Activated CD4-positive, alpha-beta T cell treated with anti-CD3 and anti-CD28 coated beads, Interleukin-2, amount 50 U/mL, for 16 hours (primary cell): ENCODE measurements at regions not wholly inside any gene's neighbourhood (a gene's known extent, or its start where the extent isn't known, plus 50 kb on each side); places are given as distances from the start of the nearest gene placed in this dataset.

Experiments
- DNase-seq: peaks from one replicate; pipeline ENCODE4 v3.0.0-alpha.2; 2020

DNA sequence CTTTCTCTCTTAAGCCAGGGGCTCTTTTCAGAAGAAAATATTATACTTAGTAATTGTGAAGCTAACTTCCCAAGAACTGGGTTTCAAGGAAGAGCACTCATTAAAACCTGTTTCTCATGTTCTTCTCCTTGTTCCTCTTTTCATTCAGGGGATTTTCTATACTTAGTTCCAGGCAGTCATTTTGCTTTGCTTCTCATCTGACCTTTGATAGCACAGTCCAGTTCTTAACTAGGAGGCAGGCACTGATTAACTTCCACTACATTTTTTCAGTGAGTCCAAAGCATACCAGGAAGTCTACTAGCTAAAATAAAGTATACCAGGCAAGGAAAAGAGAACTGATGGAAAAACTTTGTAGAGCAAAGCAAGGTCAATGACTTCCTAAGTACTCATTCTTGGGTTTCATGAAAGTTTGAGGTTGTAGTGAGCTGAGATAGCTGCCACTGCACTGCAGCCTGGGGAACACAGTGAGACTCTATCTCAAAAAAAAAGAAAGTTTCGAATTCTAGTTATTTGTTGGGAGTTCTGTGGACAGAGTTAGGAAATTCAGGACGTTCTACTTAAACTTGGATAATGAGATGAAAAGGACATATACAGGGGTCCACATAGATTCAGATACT is 190.1 kb upstream of the HS3ST1 start:
- no peak for DNase-seq

DNA sequence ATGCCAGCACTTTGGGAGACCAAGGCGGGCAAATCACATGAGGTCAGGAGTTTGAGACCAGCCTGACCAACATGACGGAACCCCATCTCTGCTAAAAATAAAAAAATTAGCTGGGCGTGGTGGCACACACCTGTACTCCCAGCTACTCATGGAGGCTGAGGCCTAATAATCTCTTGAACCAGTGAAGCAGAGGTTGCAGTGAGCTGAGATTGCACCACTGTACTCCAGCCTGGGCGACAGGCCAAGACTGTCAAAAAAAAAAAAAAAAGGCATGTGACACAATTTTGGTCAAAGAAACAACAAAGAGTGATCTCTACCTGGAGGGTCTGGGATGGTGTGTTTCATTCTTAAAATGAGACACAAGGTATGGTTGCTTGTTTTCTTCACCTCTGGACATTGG is 188.2 kb upstream of the HS3ST1 start:
- no peak for DNase-seq

DNA sequence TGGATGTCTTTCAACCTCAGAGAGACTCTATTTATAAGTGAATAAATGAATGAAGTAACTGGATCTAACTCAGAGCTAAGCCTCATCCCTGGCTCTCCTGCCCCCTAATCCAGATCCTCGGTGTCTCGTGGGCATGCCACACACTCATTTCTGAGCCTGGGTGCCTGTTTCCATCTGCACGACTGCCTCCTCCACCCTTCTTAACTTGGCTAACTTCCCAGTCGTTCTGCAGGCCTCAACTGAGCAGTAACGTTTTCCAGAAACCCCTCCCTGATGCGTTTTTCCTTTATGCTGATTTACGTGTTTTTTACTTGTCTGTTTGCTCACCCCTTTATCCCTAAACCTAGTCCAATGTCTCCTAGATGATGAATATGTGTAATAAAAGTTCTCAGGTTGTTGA is 186.9 kb upstream of the HS3ST1 start:
- no peak for DNase-seq

DNA sequence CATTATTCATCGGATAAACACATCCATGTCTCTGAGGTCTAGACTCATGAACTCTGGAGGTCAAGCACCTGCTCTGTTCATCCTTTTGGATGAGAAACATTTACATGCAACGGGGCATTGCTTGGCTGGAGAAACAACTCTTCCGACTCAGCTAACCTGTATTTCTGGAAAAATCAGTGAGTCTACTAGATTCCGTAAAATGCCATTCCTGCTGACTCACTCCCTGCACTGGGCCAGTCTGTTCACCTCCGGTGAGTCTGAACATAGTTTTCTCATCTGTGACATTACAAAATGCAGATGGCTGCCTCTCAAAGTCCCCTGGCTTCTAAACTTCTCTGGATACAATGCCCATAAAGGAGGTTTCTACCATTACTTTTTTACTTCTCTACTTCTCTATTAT is 185.7 kb upstream of the HS3ST1 start:
- DNase-seq, result no peak

DNA sequence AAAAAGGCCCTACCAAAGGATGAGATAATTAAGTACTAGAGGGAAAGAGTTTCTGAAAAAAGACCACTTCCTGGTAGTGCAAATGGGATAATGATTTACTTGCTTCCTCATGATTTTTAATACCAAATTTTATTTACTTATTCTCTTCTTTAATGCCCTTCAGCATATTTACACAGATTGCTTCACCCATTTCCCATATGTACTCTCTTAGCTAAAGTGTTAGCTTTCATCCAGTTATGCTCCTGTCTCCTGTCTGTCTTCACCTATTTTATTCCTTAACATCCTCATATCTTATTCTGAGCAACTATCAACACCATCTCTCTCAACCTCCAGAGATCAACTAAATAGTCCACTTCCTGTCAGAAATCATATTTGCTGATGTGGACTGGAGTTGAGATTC is 183.2 kb upstream of the HS3ST1 start:
- no peak for DNase-seq

DNA sequence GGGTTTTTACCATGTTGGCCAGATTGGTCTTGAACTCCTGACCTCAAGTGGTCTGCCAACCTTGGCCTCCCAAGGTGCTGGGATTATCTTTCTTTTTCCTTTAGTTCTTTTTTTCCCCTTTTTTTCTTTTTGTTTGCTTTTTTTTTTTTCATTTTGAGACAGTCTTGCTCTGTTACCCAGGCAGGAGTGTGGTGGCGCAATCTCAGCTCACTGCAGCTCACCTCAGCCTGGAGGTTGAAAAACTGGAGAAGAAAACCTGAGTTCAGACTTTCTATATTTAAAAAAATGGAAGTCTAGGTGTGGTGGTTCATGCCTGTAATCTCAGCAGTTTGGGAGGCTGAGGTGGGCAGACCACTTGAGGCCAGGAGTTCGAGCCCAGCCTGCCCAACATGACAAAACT is 181.1 kb upstream of the HS3ST1 start:
- DNase-seq, result no peak

DNA sequence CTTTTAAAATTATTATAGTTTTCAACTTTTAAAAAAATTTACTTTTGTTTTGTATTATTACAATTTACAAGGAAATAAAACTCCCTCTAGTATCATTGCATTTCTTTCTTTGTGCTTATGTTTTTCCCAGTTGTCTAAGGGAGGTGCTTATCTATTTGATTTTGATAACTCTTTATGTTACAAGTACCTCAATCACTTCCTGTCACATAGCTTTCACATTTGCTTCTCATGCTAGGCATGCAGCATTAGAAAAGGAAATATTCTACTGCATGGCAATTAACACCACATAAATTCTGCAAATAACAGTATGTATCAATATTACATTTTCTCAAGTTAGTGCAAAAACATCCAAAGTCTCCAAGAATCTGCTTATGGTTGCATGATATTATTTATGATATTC is 180.3 kb upstream of the HS3ST1 start:
- no peak for DNase-seq

DNA sequence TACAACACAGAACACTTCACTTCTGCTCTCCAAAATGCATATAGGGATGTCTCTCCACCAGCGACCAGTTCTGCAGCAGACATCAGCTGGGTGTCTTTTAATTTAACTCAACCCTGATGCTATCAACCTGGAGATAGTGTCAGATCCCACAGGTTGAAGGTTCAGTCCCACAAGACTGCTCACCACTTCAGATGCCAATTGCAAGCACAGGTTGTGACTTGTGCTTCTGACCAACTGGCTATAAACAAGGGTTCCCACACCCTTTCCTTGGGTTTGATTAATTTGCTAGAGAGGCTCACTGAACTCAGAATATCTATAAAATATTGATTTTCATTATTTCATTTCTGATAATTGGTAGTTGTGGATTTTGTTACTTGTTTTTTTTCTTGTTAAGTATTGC is 177.4 kb upstream of the HS3ST1 start:
- DNase-seq, result no peak

DNA sequence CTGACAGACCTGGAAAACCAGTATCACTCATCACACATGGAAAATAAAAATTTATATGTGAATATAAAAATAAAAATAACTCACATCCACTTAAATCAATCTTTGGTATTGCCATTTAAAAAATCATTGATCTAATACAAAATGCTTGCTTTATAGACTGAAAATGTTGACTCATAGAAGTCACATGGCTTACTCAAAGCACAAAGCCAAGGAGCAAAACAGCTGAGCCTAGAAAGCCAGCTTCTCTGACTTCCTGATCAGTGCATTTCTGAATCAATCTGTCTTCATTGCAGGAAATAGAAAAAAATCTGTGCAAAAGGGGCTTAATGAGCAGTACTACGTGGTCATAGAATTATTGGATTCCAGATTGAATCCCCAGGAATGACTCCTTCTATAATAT is 176.9 kb upstream of the HS3ST1 start:
- no peak for DNase-seq

DNA sequence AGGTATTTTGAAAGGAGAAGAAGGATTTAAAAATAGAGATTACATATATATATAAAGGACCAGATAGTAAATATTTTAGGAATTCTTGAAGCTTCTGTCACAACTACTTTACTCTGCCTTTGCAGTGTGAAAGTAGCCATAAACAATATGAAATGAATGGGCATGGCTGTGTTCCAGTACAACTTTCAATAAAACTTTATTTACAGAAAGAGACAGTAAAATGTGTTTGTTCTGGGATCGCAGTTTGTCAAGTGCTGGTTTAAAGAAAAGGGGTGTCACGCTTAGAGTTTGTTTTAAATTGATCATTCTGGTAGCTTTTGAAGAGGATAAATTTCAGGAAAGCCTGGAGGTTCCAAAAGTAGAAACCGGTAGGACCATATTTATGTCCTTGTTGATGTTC is 176.1 kb upstream of the HS3ST1 start:
- DNase-seq, result no peak

DNA sequence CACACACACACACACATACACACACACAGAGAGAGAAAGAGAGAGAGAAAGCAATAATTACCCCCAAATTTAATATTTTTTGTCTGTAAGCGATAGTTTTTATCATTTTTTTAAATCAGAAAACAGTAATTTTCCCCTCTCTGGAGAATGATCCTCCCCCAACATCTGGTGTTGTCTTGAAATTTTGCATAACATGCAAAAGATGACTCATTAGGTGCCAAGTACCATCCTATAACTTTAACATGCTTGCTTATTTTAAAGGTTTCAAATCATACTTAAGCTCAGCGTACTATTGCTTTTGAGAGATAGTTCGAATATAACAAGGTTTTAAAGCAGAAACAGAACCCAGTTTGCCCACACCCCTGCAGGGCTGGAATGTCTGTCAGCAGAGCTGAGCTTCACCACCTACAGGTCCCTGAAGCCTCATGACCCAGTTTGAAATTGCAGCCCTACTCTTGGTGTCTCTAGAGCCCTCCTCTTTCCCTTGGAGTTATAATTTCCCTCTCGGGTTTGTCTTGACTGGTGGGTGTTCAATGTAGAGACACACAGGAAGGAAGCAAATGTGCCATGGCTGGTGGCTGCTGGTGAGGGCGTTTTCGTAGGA is 175.0 kb upstream of the HS3ST1 start:
- no peak for DNase-seq

DNA sequence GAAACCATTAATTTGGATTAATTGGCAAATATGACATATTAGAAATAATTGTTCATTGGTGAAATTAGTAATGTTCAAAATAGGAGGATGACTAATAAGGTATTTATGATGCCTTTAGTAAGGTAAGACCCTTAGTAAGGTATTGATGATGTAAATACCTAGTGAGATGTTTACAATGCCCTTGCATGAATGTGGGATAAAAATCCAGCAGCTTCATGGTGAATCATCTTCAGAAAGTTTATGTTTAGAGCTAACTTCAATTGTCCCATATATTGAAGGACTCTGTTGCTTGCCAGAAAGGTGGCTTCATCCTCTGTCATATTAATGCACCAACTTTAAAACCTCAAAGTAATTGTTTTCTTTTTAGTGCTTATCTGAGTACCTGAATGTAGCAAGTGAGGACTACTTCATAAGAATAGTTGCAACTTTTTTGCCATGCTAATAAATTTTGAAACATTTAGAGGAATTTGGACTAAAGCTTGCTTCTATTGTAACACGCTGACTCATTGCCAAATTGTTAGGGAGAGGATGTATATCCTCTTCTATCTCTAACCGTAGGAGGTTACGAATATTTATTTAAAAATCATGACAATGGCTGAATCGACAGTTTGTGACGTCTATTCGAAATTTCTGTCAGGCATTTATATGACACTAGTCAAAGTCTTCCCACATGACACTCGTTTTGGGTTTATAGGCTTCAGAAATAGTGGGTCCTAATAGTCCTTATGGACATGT is 174.1 kb upstream of the HS3ST1 start:
- DNase-seq, result no peak

DNA sequence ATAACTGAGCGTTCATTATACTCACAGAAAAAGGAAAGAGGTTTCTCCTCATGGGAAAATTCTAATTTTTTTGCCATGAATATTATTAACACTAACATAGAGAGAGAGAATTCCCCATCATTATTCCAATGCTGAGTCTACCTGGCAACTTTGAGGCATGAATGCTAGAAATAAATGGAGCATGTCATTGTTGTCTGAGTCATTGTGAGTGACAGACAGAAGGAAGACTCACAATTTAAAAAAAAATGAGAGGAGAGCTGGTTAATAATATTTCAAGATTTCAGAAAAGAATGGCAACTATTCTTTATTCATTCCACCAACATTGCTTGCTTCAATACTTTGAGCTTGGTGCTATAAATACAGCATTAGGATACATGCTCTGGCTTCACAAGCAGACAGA is 170.4 kb upstream of the HS3ST1 start:
- no peak for DNase-seq

DNA sequence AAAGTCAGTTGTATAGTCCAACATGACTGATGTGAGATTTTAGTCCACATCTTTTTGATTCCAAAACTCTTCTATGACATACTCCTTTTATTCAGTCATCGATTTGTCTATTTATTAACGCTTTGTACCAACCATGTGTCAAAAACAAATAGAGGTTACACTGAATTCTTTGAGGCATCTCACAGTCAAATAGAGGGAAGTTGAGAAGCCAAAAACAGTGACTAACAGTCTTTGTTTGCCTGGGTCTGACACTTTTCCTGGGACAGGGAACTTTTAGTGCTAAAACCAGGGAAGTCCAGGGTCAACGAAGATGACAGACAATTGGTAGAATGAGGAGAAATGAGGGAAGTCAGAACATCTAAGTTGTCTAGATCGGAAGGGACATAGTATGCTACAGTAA is 169.9 kb upstream of the HS3ST1 start:
- no peak for DNase-seq

DNA sequence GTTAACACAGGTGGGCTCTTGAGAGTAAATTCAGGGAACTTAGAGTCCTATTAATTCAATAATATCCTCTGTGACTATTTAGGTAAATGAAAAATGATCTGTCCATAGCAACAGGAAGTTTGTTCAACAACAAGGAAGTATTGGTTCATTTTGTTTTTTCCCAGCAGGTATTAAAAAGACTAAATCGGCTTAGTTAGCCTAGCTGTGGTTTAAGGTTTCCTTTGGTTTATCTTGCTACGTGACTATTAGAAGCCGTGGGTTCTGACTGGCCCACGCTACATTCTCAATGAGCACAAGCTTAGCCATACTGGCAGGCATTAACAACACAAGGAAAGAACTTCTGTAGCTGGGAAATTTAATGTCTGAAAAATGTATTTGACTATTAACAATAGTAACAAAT is 168.8 kb upstream of the HS3ST1 start:
- no peak for DNase-seq

DNA sequence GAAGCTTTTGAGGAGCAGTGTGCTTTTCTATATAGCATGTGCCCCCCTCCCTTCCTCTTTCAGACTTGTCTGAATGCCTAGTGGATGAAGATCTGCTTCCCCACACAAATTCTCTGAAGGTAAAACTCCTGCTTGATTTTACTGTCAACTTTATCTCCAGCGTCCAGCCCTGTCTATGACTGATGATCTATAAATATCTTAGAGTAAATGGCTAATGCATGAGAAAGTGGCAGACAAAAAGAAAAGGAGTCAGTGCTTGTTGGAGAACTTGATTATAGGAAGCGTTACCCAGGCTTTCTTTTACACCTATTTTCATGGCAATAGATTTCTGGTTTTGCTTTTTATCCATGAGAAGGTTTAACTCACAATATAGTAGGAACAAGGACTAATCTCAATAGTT is 168.3 kb upstream of the HS3ST1 start:
- DNase-seq, result no peak

DNA sequence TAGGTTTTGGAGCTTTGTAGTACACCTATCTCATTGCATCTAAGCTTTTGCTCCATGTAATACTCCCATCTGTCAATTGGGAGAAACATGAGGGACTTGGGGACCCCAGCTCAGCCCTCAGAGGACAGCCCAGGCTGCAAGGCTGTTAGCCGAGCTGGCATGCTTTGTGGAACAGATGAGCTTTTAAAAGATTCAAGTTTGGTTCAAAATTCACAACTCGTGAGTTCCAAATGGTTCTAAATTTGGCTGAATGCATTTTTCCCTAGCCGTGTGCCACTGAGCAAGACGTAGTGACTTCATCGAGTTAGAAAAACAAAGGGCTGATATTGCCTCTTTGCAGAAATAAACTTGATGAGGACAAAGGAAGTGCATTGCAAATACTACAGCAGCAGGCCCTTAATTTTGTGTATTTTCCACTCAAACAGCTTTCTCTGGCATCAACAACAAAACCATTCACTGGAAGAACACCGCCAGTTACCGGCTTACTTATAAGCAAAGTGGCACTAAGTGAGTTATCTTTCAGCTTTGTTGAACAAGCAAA is 165.0 kb upstream of the HS3ST1 start:
- DNase-seq, result no peak

DNA sequence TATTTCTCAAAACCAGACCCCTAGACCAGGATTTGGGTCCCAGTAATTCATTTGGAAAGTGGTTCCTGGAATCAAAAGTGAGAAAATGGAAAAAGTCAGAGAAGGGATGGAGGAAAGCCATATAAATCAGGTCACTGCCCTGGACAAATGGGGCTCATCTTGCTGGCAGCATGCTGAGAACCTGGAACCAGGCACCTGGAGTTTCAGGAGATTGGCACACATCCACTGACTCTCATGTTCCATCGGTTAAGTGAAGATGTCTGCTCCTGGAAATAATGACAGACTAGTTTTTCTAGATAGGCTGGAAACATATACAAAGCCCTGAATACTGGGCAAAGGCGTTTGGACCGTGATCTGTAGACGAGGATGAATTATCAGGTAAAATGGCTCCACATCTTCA is 163.6 kb upstream of the HS3ST1 start:
- no peak for DNase-seq

DNA sequence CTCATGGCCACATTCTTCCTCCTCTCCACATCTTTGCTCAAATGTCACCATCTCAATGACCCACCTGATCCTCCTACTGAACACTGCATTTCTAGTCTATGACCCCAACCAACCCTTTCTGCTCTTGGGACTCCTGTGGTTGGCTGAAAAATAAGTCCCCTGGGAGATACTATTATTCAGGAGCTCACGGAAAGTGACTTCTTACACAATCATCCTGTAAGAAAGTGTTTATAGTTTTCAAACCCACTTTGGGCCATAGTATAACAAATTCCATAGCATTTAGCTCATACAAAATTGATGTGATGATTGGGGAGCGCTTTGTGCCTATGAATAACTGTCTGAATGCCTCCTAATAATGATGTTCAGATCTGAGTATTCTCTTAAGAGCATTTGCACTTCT is 161.4 kb upstream of the HS3ST1 start:
- DNase-seq, result no peak

DNA sequence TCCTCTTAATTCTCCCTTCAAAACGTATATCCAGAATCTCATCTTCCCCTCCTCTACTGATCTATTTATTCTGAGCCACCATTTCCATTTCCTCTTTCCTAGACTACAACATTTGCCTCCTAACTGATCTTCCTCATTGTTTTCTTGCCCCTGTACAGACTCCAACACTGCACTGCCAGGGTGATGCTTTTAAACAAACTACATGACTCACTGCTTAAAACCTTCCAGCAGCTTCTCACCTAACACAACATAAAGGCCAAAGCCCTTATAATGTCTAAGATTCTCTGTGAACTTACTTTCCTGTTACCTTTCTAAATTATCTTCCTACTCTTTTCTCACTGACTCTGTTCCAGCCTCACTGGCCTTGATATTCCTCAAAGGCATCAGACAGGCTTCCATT is 161.0 kb upstream of the HS3ST1 start:
- DNase-seq, result no peak

DNA sequence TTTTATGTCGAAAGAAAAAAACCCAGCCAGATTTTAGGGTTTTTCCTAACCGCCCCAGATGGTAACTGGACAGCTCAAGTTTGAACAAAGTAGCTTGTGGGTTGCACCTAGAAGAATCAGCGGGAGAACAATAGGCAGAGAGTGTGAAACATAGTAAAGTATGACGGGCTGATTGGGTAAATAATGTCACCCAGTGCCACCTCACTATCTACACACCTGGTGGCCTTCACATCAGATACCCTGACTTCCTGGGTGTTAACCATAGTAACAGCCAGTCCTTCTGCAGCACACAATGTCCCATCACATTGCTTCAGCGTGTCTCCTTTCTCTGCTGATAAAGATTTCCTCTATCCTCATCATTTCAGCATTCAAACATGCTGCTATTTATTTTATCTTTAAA is 159.1 kb upstream of the HS3ST1 start:
- DNase-seq, result no peak

DNA sequence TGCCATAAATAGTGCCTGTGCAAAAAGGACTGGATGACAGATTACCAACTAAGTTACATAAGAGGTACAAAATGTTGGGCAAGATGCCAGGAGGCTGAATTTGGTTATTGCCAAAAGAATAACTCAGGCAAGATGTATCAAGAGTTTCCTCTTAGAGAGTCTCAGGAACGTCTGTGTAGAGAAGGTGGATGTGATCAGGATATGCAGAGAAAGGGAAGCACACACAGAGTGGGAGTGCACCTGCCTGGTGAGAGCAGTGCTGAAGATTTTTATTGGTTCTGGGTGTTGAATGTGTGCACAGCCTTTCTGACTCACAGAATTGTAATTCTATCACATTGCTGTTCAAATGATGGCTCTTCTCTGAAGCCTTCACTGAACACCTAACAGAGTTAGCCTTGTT is 156.8 kb upstream of the HS3ST1 start:
- DNase-seq, result no peak

DNA sequence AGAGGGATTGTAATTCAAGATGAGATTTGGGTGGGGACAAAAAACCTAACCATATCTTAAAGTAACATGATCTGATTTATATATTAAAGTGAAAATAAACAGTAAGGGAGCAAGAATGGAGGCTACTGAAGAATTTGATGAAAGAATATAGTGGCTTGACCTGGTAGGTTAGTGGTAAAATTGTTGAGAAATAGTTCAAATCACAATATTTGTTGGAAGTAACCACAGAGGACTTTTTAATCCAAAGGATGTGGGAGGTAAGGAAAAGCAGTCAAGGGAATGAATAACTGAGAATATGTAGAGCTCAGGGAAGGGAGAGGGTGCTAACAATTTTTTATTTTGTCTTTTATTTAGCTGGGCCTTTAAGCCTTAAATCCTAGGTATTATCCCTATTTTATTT is 139.8 kb upstream of the HS3ST1 start:
- DNase-seq, result no peak

DNA sequence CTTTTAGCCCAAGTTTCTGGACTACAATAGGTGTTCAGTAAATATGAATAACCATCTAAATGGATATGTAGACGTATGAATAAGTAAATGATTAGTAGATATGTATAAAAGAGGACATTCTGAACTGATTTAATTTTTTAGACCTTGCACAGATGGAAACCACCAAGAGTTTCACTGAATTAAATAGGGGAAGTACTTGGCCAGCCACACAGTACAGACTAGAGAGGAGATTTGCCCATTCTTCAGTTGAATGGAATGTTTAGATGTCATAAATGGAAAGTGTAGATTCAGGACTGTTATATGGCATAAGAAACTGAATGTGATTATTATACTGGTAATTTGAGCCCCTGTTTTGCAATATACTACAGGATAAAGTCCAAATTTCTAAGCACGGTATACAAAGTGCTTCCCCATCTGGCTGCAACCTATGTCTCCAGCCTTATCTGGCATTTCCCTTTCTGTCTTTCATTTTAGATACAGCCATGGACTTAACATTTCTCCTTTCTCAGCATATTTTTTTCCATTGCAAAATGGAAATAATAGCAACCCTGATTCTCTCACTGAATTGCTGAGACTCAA is 137.8 kb upstream of the HS3ST1 start:
- no peak for DNase-seq
